Gastrocnemius medialis (tissue), 4 donors: ENCODE measurements at regions not wholly inside any gene's neighbourhood (a gene's known extent, or its start where the extent isn't known, plus 50 kb on each side); places are given as distances from the start of the nearest gene placed in this dataset.

Source experiments
- POLR2A ChIP-seq, 2 donors: fragments of 450-650 bp; IDR thresholded peaks; one replicate each; pipeline ENCODE4 v1.6.1; 2017; ENCODE audit warnings: antibody characterized with exemption in 2 of 2, mild to moderate bottlenecking in 2 of 2, moderate library complexity in 2 of 2
- TF ChIP-seq, protein P1 (sequence below), 5 experiments: fragments of 450-650 bp in 3 of 5; fragments of 200-600 bp in 2 of 5; sonication (generic) in 2 of 5; IDR thresholded peaks in 4 of 5; conservative IDR thresholded peaks in 1 of 5; 1 replicate in 4 of 5; 2 replicates in 1 of 5; pipeline ENCODE4 v1.5.1; 2016 to 2019; ENCODE audit warnings: antibody characterized with exemption in 5 of 5, mild to moderate bottlenecking in 3 of 5, moderate library complexity in 3 of 5

DNA sequence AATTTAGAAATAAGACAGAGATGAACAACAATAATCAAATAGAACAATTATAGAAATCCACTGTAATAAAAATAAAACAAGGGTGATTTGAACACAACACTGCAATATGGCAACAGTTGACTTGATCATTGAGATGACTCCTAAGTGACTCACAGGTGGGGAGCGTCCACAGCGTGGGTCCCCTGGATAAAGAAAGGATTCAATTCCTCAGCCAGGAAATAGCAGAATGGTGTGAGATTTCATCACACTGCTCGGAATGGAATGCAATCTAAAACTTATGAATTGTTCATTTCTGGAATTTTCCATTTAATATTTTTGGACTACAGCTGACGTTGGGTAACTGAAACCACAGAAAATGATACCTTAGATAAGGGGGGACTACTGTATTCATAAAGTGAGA lies 82.0 kb downstream of the CNTN3 start:
- TF ChIP-seq, protein P1, sequence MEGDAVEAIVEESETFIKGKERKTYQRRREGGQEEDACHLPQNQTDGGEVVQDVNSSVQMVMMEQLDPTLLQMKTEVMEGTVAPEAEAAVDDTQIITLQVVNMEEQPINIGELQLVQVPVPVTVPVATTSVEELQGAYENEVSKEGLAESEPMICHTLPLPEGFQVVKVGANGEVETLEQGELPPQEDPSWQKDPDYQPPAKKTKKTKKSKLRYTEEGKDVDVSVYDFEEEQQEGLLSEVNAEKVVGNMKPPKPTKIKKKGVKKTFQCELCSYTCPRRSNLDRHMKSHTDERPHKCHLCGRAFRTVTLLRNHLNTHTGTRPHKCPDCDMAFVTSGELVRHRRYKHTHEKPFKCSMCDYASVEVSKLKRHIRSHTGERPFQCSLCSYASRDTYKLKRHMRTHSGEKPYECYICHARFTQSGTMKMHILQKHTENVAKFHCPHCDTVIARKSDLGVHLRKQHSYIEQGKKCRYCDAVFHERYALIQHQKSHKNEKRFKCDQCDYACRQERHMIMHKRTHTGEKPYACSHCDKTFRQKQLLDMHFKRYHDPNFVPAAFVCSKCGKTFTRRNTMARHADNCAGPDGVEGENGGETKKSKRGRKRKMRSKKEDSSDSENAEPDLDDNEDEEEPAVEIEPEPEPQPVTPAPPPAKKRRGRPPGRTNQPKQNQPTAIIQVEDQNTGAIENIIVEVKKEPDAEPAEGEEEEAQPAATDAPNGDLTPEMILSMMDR (IDR thresholded peaks at IDR 0.05 in 4 of 5, conservative IDR thresholded peaks at IDR 0.05 in 1 of 5): no peak
- TF ChIP-seq POLR2A (IDR thresholded peaks at IDR 0.05): no peak
